Thymus (tissue), 11 donors: ENCODE measurements at regions not wholly inside any gene's neighbourhood (a gene's known extent, or its start where the extent isn't known, plus 50 kb on each side); places are given as distances from the start of the nearest gene placed in this dataset.

Experiments used
- DNase-seq, 9 donors: peaks; one replicate each; pipeline ENCODE4 v3.0.0-alpha.2; 2013; ENCODE audit warnings: low spot score in 9 of 9, low read depth in 6 of 9, missing footprints in 1 of 9
- H3K27ac ChIP-seq, 2 donors: one replicate each; pipeline ENCODE4 v1.5.1; 2013; ENCODE audit warnings: control low read depth in 1 of 2, low read depth in 1 of 2, low read length in 1 of 2, mild to moderate bottlenecking in 1 of 2, moderate library complexity in 1 of 2
- H3K27me3 ChIP-seq, 2 donors: one replicate each; pipeline ENCODE4 v1.5.1; 2013; ENCODE audit warnings: low read length in 1 of 2; ENCODE audit not compliant: control insufficient read depth in 2 of 2, insufficient read depth in 1 of 2
- H3K36me3 ChIP-seq, 2 donors: one replicate each; pipeline ENCODE4 v1.5.1; 2013; ENCODE audit warnings: low read length in 1 of 2, mild to moderate bottlenecking in 1 of 2, moderate library complexity in 1 of 2; ENCODE audit not compliant: control insufficient read depth in 2 of 2, insufficient read depth in 2 of 2
- H3K4me1 ChIP-seq, 2 donors: one replicate each; pipeline ENCODE4 v1.5.1; 2013; ENCODE audit warnings: low read length in 2 of 2; ENCODE audit not compliant: control insufficient read depth in 2 of 2, insufficient read depth in 2 of 2
- H3K4me3 ChIP-seq, 2 donors: one replicate each; pipeline ENCODE4 v1.5.1; 2013; ENCODE audit warnings: low read length in 2 of 2, control low read depth in 1 of 2, mild to moderate bottlenecking in 1 of 2
- H3K9me3 ChIP-seq, 2 donors: one replicate each; pipeline ENCODE4 v1.5.1; 2013; ENCODE audit warnings: low read length in 1 of 2, mild to moderate bottlenecking in 1 of 2; ENCODE audit not compliant: control insufficient read depth in 2 of 2, insufficient read depth in 1 of 2
- WGBS: extraction: QIAGEN DNeasy Blood & Tissue Kit; methylation state at CpG from one replicate; pipeline ENCODE4 v1.1.7; 2013; 5-methylcytosine and 5-hydroxymethylcytosine counted together
- donor health status: healthy.

GRCh38 chr19:29022599-29022998 is 190.4 kb downstream of the UQCRFS1 start:
- Histone ChIP-seq H3K36me3 (no peaks in the 10 kb centered on the region), H3K9me3 (no peaks in the 10 kb centered on the region), H3K4me3 (no peak overlapping the region), H3K27ac (no peak overlapping the region), H3K27me3 (no peaks in the 10 kb centered on the region), H3K4me1 (no peaks in the 10 kb centered on the region)
- 52% methylated on average over 8 of the region's 8 CpGs for WGBS
- DNase-seq: no peak

GRCh38 chr19:29022165-29022564 is 190.8 kb downstream of the UQCRFS1 start:
- Histone ChIP-seq H3K27me3 (no peaks in the 10 kb centered on the region), H3K4me3 (no peak overlapping the region), H3K36me3 (no peaks in the 10 kb centered on the region), H3K27ac (no peak overlapping the region), H3K4me1 (no peaks in the 10 kb centered on the region), H3K9me3 (no peaks in the 10 kb centered on the region)
- 92% methylated on average over 10 of the region's 10 CpGs for WGBS
- no peak for DNase-seq

GRCh38 chr19:29021232-29021916 is 191.6 kb downstream of the UQCRFS1 start:
- no peak overlapping the region for H3K27ac ChIP-seq
- WGBS: 90% methylated on average over 16 of the region's 16 CpGs
- no peak for DNase-seq

GRCh38 chr19:29019403-29019802 is 193.5 kb downstream of the UQCRFS1 start:
- no peak overlapping the region for H3K4me3 ChIP-seq
- no peaks in the 10 kb centered on the region for H3K9me3 ChIP-seq
- H3K36me3 ChIP-seq: no peaks in the 10 kb centered on the region
- no peaks in the 10 kb centered on the region for H3K27me3 ChIP-seq
- WGBS: 94% methylated on average over 14 of the region's 14 CpGs
- no peak overlapping the region for H3K27ac ChIP-seq
- DNase-seq: no peak
- no peaks in the 10 kb centered on the region for H3K4me1 ChIP-seq

More at GRCh38 chr19:29021232-29021916, 191.6 kb downstream of the UQCRFS1 start:
- Histone ChIP-seq H3K27me3 (no peaks in the 10 kb centered on the region), H3K4me1 (no peaks in the 10 kb centered on the region), H3K36me3 (no peaks in the 10 kb centered on the region), H3K9me3 (no peaks in the 10 kb centered on the region), H3K4me3 (no peak overlapping the region)

- Histone ChIP-seq H3K27ac (no peak overlapping the region), H3K4me1 (no peaks in the 10 kb centered on the region), H3K4me3 (no peak overlapping the region), H3K27me3 (no peaks in the 10 kb centered on the region), H3K9me3 (no peaks in the 10 kb centered on the region), H3K36me3 (no peaks in the 10 kb centered on the region)
- WGBS: 90% methylated on average over 3 of the region's 3 CpGs
- no peak for DNase-seq
Observed at GRCh38 chr19:29018542-29018941, 194.4 kb downstream of the UQCRFS1 start.

GRCh38 chr19:29017788-29018187 is 195.2 kb downstream of the UQCRFS1 start:
- DNase-seq: no peak
- H3K4me1 ChIP-seq: no peaks in the 10 kb centered on the region
- no peaks in the 10 kb centered on the region for H3K27me3 ChIP-seq
- no peak overlapping the region for H3K4me3 ChIP-seq
- 88% methylated on average over 8 of the region's 8 CpGs for WGBS
- H3K9me3 ChIP-seq: no peaks in the 10 kb centered on the region
- no peak overlapping the region for H3K27ac ChIP-seq
- no peaks in the 10 kb centered on the region for H3K36me3 ChIP-seq

GRCh38 chr19:29016926-29017760 is 195.8 kb downstream of the UQCRFS1 start:
- no peak overlapping the region for H3K27ac ChIP-seq
- no peaks in the 10 kb centered on the region for H3K36me3 ChIP-seq
- no peak overlapping the region for H3K4me3 ChIP-seq
- H3K27me3 ChIP-seq: no peaks in the 10 kb centered on the region
- WGBS: 81% methylated on average over 11 of the region's 11 CpGs
- DNase-seq: no peak
- no peaks in the 10 kb centered on the region for H3K4me1 ChIP-seq
- H3K9me3 ChIP-seq: no peaks in the 10 kb centered on the region

GRCh38 chr19:29016353-29016752 is 196.6 kb downstream of the UQCRFS1 start:
- H3K9me3 ChIP-seq: no peaks in the 10 kb centered on the region
- 93% methylated on average over 2 of the region's 2 CpGs for WGBS
- no peaks in the 10 kb centered on the region for H3K27me3 ChIP-seq
- no peak overlapping the region for H3K4me3 ChIP-seq
- H3K36me3 ChIP-seq: no peaks in the 10 kb centered on the region
- no peak overlapping the region for H3K27ac ChIP-seq
- no peak for DNase-seq
- no peaks in the 10 kb centered on the region for H3K4me1 ChIP-seq

- no peak for DNase-seq
- no peaks in the 10 kb centered on the region for H3K9me3 ChIP-seq
- no peak overlapping the region for H3K4me3 ChIP-seq
- no peaks in the 10 kb centered on the region for H3K4me1 ChIP-seq
- H3K27ac ChIP-seq: no peak overlapping the region
- no peaks in the 10 kb centered on the region for H3K27me3 ChIP-seq
- no peaks in the 10 kb centered on the region for H3K36me3 ChIP-seq
Observed at GRCh38 chr19:29015569-29015968, 197.4 kb downstream of the UQCRFS1 start.
